ENCODE measurements at regions not wholly inside any gene's neighbourhood (a gene's known extent, or its start where the extent isn't known, plus 50 kb on each side); places are given as distances from the start of the nearest gene placed in this dataset.

- no peak for DNase-seq (ENCODE audit: low read depth)
Measured at GRCh38 chr5:167969998-167970397, 321.4 kb upstream of the WWC1 start.

- no peak for DNase-seq (ENCODE audit: low read depth)
Measured at GRCh38 chr5:167971706-167972105, 319.7 kb upstream of the WWC1 start.

- DNase-seq (ENCODE audit: low read depth), result no peak
Measured at GRCh38 chr5:167973126-167973525, 318.3 kb upstream of the WWC1 start.

- DNase-seq (ENCODE audit: low read depth), result no peak
Measured at GRCh38 chr5:167984951-167985350, 306.5 kb upstream of the WWC1 start.

- no peak for DNase-seq (ENCODE audit: low read depth)
Measured at GRCh38 chr5:167985373-167985772, 306.1 kb upstream of the WWC1 start.

- DNase-seq (ENCODE audit: low read depth), result no peak
Measured at GRCh38 chr5:167987490-167988280, 303.8 kb upstream of the WWC1 start.

- no peak for DNase-seq (ENCODE audit: low read depth)
Measured at GRCh38 chr5:167992868-167993267, 298.6 kb upstream of the WWC1 start.

- DNase-seq (ENCODE audit: low read depth), result no peak
Measured at GRCh38 chr5:167993771-167994170, 297.7 kb upstream of the WWC1 start.

GRCh38 chr5:167995844-167996425 lies 295.5 kb upstream of the WWC1 start:
- DNase-seq (ENCODE audit: low read depth), result no peak

- no peak for DNase-seq (ENCODE audit: low read depth)
Measured at GRCh38 chr5:167998148-167998767, 293.2 kb upstream of the WWC1 start.

- no peak for DNase-seq (ENCODE audit: low read depth)
Measured at GRCh38 chr5:167999182-167999581, 292.3 kb upstream of the WWC1 start.

GRCh38 chr5:168001318-168001717 lies 290.1 kb upstream of the WWC1 start:
- no peak for DNase-seq (ENCODE audit: low read depth)

GRCh38 chr5:168002116-168002515 lies 289.3 kb upstream of the WWC1 start:
- no peak for DNase-seq (ENCODE audit: low read depth)

- DNase-seq (ENCODE audit: low read depth), result no peak
Measured at GRCh38 chr5:168005093-168005492, 286.4 kb upstream of the WWC1 start.

GRCh38 chr5:168005936-168006335 lies 285.5 kb upstream of the WWC1 start:
- no peak for DNase-seq (ENCODE audit: low read depth)

- no peak for DNase-seq (ENCODE audit: low read depth)
Measured at GRCh38 chr5:168006456-168007130, 284.9 kb upstream of the WWC1 start.

GRCh38 chr5:168007286-168007685 lies 284.2 kb upstream of the WWC1 start:
- DNase-seq (ENCODE audit: low read depth), result no peak

GRCh38 chr5:168008555-168008954 lies 282.9 kb upstream of the WWC1 start:
- DNase-seq (ENCODE audit: low read depth), result no peak

- DNase-seq (ENCODE audit: low read depth), result no peak
Measured at GRCh38 chr5:168011096-168011495, 280.3 kb upstream of the WWC1 start.

- DNase-seq (ENCODE audit: low read depth), result no peak
Measured at GRCh38 chr5:168012006-168012405, 279.4 kb upstream of the WWC1 start.

GRCh38 chr5:168013546-168013945 lies 277.9 kb upstream of the WWC1 start:
- no peak for DNase-seq (ENCODE audit: low read depth)

GRCh38 chr5:168014433-168015123 lies 276.9 kb upstream of the WWC1 start:
- no peak for DNase-seq (ENCODE audit: low read depth)

All from fibroblast of gingiva (primary cell).